22Rv1 (cell line): ENCODE measurements at regions not wholly inside any gene's neighbourhood (a gene's known extent, or its start where the extent isn't known, plus 50 kb on each side); places are given as distances from the start of the nearest gene placed in this dataset.

Experiments used
- CTCF ChIP-seq: fragments of 450-650 bp; IDR thresholded peaks from 2 replicates; pipeline ENCODE4 v1.5.1; 2017; ENCODE audit warnings: mild to moderate bottlenecking
- ZFX ChIP-seq: fragments of 450-650 bp; IDR thresholded peaks from 2 replicates; pipeline ENCODE4 v1.6.1; 2017; ENCODE audit warnings: antibody characterized with exemption, borderline replicate concordance

DNA sequence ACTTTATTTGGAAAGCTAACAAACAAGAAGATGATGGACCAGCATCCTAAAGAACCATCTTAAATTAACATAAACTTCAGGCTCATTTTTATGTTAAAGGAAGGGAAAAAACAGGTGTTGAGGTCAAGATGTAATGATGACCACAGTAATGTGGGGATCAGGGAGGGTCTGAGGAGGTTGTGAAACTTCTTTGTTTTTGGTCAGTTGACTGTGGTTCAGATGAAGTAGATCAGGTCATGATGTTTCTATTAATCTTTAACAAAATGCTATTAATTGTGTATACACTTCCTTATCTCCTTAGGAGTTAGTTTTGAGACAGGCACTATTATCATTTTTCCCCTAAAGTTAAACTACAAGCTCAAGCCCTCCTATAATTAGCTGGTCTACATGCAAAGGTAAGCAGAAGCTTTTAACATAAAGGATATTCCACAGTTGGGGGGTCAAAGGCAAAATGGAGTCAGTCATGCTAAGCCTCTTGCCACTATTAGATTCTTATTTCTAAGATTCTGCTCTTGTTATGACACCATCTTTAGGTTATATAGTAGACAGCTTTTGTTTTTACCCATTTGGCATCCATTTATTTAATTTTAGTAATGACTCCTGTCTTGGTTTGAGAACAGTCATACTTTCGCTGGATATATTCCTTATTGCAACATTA is 800.1 kb upstream of the PCDH9 start:
- TF ChIP-seq CTCF (no peak), ZFX (no peak)
